UCSD-AML1 (cell line): ENCODE measurements at regions not wholly inside any gene's neighbourhood (a gene's known extent, or its start where the extent isn't known, plus 50 kb on each side); places are given as distances from the start of the nearest gene placed in this dataset.
"Not testable (repeated sequence)": the region's sequence is repeated elsewhere in the genome, so short reads cannot be mapped to it uniquely, and the experiment has no call there.

ENCODE experiments used
- DNase-seq: peaks from one replicate; lab custom pipeline; 2025; ENCODE audit not compliant: unreplicated experiment; lab: John Stamatoyannopoulos, UW

DNA sequence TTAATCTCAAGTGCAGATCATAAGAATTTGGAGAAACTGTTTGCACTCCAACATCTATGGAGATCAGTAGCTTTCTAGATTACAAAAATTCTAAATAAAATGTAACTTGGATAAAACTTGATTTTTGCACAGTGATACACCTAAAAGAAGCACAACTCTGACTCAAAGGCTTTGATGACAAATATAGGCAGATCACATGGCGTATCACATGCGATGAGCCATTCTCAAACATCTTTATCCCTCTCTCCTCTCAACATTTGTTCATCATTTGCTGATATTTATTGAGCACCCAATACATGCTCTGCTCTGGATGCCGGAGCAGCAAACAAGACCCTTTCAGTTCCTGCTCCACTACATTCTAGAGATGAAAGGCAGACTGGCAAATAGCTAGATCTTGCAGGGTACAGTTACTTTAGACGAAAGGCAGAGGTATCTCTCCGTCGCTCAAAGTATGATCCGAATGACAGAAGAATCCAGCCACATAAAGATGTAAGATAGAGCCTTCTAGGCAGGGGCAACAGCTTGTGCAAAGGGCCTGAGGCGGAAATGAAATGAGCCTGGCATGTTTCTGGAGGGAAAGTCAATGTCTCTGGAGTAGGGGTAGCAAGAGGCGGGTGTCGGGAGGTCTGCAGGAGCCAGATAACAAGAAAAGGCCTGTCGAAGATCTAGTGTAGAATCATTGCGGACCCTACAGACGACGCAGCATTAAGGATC is 145.8 kb upstream of the ERRFI1 start:
- DNase-seq: no peak

DNA sequence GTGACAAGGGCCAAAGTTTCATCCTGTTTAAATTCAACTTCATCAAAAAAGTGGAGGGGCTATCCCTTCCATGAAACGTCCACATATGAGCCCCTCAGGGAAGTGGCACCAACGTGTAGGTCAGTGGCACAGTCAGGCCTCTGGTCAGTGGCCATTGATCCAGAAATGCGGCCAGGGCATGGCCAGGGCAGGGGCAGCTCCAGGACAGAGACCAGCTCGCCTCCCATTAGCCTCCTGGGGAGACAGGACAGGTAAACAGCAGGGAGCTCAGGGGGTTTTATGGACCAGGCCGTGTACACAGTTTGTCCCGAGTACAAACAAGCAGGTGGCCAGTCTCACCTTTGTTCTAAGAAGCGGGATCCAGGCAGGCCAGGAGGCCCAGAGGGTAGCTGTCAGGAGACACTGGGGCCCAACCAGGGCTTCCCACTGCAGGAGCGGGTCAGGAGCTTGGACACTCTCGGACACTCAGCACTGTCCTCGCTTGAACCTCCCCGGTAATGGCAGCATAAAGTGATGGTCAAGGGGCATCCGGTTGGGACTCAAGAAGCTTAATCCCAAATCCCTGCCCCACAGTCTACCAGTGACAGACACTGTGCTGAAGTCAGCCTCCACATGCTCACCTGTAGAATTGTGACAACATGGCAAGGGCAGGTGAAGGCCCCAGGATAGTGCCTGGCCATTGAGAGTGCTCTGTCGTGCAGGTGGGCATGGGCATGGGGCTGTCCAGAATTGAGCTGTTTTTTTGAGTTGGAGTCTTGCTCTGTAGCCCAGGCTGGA is 144.1 kb upstream of the ERRFI1 start:
- DNase-seq: no peak

DNA sequence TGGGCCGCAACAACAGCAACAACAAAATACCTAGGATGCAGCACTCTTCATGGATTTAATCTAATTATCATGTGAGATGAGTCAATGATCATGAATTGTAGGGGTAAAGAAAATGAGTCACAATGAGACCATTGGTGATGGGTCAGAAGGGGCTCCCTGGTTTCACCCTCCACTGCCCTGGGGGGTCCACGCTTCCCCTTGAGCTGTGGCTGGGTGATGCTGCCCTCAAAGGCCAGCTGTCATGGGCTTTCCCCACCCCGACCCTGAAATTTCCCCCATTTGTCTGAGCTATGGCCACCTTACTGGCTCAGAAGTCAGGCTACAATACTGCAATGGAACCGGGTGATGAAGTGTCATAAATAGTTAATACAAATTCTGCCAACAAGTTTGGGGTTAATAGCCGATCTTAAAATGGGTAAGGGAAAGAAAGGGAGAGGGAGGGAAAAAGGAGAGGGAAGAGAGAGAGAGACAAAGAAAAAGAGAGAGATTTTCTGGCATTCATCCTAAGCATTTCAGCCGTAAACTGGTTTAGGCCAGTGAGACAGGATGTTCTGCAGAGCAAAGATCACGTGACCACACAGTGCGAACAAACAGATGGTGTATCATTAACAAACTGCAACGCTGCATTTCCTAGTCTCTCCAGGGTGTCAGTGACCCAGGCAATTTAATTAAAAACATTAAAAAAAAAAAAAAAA is 143.4 kb upstream of the ERRFI1 start:
- no peak for DNase-seq

DNA sequence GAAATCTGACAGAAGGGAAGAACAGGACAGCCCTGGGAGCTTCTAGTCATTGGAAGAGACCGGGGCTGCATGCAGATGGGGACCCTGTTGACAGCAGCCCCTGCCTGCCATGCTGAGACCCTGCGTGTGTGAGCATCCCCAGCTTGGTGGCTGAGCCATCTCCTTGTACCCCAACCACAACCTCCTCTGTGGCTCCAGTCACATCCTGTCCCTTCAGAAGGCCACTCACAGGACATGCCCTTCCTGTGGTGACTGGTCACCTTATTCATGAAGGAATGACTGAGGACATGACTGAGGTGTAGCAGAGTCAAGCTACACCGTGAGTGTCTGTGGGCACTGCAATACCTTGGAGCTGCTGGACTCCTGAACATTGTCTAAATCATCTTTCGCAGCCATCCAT is 141.8 kb upstream of the ERRFI1 start:
- DNase-seq: no peak

DNA sequence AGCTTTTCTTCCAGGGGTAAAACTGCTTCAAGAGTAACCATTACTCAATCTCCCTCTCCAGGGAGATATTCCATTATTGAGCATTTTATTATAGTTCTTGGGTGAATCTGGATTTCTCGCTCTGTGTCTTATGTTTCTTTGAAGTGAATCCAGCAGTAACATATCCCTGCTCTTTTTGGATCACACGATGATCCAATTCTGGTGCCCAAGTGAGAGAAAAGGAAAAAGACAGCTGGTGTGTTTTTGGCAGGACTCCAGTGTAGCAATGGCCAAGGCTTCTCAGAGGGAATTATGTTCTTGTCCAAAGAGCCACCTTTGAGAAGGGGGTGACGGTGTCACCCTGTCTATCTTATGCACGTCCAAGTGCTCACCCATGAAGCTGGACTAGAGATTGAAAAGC is 140.3 kb upstream of the ERRFI1 start:
- DNase-seq: no peak

DNA sequence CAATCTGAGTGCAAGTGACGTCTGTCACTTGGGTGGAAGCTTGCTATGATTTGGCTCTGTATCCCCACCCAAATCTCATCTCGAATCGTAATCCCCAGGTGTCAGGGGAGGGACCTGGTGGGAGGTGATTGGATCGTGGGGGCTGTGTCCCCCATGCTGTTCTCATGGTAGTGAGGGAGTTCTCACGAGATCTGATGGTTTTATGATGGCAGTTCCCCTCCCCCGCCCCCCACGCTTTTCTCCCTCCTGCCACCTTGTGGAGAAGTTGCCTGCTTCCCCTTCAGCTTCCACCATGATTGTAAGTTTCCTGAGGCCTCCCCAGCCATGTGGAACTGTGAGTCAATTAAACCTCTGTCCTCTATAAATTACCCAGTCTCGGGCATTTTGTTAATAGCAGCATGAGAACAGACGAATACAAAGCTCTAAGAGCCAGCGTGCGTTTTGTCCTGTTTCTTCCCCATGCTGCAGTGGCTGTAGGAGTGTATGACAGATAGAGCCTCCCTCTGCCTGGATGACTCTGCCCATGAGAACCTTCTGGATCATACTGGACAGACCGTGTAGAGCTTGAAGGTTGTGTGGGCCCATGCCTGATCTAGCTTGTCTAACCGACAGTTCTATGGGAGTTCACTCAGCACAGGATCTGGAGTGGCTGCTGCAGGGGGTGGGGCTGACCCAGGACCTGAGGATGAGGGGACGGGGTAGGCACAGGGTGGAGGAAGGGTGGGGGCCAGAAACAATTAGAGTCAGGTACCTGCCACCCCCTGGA is 139.7 kb upstream of the ERRFI1 start:
- peak; percentile 16 for DNase-seq

DNA sequence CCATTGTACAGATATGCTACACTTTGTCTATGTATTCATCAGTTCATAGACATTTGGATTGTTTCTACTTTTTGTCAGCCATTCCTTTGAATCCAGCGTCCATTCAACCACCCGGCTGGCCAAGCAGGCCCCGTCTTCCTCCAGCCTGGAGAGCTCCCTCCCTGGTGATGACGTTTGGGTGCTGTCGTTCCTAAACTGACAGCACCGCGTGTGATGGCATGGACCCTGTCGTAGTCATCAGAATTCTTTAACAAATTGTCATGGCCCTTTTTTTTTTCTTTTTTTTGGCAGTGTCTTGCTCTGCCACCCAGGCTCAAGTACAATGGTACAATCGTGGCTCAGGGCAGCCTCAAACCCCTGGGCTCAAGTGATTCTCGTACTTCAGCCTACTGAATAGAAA is 138.6 kb upstream of the ERRFI1 start:
- DNase-seq: no peak

DNA sequence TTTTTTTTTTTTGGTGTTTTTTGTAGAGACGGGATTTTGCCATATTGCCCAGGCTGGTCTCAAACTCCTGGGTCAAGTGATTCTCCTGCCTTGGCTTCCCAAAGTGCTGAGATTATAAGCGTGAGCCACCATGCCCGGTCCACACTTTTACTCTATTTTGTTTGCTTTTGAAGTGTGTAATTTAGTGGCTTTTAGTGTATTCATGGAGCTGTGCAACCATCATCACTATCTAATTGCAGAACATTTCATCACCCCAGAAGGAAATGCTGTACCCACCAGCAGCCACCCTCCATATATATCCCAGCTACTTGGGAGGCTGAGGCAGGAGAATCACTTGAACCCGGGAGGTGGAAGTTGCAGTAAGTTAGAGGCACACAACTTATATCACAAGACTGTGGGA is 136.9 kb upstream of the ERRFI1 start:
- DNase-seq: no peak

DNA sequence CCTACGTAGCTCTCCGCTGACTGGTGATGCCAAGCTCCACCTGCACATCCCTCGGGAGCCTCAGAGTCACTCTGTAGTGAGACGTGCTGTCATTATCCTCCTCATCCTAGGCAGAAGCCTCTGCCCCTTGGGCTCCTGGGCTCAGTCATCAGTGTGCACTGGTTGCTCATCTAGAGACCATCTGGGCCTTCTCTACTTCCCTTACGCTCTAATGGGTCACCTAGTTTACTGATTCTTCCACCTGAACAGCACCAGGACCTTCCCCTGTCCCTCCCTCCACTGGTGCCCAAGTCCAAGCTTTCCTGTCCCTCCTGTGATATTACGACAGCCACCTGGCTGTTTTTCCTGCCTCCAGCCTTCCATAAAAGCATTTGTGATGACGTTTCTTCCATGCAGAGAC is 136.1 kb upstream of the ERRFI1 start:
- no peak for DNase-seq

DNA sequence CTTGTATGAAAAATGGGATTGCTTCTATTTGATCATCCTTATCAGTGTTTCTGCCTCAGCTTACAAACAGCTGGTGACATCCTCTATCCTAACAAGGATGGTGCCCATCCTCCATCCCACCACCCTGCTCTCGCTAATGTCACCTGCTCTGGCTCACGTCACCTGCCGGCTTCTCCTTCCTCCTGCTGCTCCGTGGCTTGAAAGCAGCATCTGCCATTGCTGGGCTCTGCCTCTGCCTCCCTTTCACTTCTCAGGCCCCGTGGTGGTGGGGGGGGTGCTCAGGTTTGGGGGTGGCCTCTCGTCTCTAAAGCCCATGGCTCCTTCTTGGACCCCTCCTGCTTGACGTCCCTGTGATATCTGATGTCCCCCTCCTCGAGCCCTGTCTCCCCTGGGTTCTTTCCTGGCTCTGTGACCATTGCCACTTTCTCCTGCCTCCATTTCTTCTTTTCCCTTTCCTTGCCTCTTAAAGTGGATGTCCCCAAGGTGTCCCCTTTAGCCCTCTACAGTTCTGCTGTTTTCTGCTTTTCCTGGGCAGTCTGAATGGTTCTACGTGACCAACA is 135.5 kb upstream of the ERRFI1 start:
- DNase-seq: no peak

DNA sequence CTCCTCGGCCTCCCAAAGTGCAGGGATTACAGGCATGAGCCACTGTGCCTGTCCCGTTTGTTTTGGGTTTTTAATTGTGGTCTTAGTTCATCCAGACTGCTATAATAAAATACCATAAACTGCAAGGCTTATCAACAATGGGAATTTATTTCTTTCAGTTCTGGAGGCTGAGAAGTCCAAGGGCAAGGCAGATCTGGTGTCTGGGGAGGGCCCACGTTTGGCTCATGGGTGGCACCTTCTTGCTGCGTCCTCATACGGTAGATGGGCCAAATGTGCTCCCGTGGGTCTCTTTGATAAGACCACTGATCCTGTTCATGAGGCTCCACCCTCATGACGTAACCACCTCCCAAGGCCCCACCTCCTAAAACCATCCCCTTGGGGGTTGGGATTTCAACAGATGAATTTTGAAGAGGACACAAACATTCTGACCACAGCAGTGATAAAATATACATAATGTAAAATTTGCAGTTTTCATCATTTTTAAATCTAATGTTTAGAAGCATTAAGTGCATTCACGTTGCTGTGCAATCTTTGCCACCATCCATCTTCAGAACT is 133.4 kb upstream of the ERRFI1 start:
- no peak for DNase-seq

DNA sequence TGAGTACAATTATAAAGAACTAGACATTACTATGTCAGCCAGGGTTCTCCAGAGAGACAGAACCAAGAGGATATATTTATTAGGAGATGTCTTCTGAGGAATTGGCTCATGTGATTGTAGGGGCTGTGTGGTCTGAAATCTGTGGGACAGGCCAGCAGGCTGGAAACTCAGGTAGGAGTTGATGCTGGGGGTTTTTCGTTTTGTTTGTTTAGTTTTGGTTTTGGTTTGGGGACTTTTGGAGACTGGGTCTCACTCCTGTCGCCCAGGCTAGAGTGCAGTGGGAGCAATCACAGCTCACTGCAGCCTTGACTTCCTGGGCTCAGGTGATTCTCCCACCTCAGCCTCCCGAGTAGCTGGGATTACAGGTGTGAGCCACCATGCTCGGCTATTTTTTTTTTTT is 132.9 kb upstream of the ERRFI1 start:
- DNase-seq: no peak

DNA sequence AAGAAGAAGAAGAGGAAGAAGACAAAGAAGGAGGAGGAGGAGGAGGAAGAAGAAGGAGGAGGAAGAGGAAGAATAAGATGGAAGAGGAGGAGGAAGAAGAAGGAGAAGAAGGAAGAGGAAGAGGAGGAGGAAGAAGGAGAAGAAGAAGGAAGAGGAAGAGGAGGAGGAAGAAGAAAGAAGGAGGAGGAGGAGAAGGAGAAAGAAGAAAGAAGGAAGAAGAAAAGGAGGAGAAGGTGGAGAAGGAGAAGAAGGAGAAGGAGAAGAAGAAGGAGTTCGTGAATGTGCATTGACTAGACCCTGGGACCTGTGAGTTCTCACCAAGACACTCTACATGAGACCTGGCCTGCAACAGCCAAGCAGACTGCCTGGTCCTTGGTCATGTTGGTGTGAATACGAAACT is 131.7 kb upstream of the ERRFI1 start:
- no peak for DNase-seq

DNA sequence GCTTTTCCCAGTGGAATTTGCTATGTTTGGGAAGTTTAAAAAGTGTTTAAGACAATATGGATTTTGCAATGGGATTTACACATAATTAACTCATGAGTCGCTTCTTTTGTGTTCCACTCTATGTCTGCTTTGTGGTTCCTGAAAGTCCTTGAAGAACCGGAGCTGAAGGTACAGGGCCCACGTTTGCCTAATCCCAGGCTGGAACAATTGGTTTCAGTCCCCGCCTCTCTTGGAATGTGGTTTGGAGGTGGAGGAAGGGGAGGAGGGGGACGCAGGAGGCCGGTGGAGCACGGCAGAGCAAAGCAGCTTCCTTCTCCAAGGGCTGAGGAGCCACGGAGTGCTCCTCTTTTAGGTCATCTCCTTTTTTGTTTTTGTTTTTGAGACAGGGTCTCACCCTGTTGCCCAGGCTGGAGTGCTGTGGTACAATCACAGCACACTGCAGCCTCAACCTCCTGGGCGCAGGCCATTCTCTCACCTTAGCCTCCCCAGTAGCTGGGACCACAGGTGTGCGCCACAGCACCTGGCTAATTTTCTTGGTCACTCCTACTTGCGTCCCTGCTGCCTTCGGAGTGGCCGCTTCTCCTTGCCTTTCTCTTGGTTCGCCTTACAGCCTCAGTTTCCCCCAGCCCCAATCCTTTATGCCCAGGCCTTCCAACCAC is 129.5 kb upstream of the ERRFI1 start:
- DNase-seq: no peak

DNA sequence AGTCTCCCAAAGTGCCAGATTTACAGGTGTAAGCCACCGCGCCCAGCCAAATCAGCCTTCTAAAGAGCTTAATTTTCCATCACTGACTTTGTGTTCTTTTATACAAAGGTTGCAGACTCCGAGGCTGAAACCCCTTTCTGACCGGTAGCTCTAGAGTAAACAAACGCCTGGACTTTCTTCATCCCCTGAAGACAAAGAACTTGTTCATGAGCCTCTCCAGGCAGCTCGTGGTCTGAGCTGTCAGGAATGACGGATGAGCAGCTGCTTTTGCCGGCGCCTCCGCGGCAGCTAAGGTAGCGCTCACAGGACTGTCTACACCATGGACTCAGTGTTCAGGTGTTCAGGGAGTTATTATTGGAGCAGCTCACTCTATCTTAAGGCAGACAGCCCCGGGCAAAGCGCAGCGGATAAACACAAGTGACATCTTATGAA is 128.5 kb upstream of the ERRFI1 start:
- DNase-seq: no peak

DNA sequence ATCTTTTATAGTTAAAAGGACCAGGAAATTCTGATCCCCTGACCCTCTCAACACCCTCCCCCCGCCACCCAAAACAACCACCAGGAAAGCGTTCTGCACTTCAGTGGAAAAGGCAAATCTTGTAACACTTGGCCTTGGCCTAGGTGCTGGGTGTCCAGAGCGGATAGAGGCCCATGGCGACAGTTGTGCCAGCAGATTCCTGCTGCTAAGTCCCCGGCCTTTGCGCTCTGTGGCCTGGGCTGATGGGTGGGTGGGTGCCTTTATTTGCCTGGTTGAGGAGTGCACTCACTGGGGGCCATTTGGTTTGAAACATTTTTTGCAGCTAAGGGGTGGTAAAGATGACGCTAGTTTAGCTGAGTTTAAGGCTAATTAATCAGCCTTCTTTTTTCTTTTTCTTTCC is 127.9 kb upstream of the ERRFI1 start:
- no peak for DNase-seq

DNA sequence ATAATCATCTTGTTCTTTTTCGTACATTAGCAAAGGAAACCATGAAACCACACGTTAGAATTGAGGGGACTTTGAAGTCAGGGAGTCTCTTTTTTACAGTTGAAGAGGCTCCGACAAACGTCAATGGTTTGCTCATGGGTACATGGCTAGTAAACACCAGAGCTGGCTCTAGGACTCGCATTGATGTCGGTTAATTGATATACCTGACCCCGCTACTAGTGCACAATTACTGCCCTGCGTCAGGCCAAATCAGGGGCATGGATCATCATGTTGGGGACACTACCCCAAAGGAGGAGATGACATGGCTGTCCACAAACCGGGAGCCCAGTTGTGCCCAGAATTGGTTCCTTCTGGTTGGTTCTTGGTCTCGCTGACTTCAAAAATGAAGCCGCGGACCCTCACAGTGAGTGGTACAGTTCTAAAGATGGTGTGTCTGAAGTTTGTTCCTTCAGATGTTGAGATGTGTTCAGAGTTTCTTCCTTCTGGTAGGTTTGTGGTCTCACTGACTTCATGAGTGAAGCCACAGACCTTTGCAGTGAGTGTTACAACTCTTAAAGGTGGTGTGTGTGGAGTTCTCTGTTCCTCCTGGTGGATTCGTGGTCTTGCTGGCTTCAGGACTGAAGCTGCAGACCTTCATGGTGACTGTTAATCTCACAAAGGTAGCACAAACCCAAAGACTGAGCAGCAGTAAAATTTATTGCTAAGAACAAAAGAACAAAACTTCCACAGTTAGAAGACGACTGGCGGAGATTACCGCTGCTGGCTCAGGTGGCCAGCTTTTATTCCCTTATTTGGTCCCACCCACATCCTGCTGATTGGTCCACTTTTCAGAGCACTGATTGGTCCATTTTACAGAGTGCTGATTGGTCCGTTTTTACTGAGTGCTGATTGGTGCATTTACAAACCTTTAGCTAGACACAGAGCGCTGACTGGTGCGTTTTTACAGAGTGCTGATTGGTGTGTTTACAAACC is 126.9 kb upstream of the ERRFI1 start:
- no peak for DNase-seq

DNA sequence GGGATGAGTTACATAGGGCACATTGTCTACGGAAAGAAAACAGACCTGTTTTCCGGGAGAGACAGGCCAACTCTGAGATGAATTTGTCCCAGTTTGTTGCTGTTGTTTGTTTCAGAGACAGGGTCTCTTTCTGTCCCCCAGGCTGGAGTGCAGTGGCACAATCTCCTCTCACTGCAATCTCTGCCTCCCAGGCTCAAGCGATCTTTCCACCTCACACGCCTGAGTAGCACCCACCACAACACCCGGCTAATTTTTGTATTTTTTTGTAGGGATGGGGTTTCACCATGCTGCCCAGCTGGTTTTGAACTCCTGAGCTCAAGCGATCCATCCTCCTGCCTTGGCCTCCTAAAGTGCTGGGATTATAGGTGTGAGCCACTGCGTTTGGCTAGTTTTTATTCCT is 125.5 kb upstream of the ERRFI1 start:
- no peak for DNase-seq

DNA sequence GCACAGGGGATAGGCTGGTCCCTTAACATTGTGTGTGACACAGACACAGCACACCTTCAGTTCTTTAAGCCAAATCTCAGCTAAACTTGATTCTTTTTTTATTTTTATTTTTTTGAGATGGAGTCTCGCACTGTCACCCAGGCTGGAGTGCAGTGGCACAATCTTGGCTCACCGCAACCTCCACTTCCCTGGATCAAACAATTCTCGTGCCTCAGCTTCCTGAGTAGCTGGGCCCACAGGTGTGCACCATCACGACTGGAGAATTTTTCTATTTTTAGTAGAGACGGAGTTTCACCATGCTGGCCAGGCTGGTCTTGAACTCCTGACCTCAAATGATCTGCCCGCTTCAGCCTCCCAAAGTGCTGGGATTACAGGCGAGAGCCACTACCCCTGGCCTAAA is 123.6 kb upstream of the ERRFI1 start:
- DNase-seq: not testable (repeated sequence)
